ENCODE measurements at regions not wholly inside any gene's neighbourhood (a gene's known extent, or its start where the extent isn't known, plus 50 kb on each side); places are given as distances from the start of the nearest gene placed in this dataset.

GRCh38 chr1:72911656-72912055, 629.3 kb upstream of the NEGR1 start:
- TF ChIP-seq CTCF (IDR thresholded peaks at IDR 0.05; ENCODE audit: insufficient read depth, low read depth, low read length): no peak
- no peak overlapping the region for H3K4me3 ChIP-seq (ENCODE audit: low read depth, low read length)
- DNase-seq (ENCODE audit: low read depth): no peak

GRCh38 chr1:72896256-72896655, 613.9 kb upstream of the NEGR1 start:
- no peak for DNase-seq (ENCODE audit: low read depth)

GRCh38 chr1:72892461-72892860, 610.1 kb upstream of the NEGR1 start:
- DNase-seq (ENCODE audit: low read depth): no peak
- TF ChIP-seq CTCF (IDR thresholded peaks at IDR 0.05; ENCODE audit: insufficient read depth, low read depth, low read length): no peak
- no peak overlapping the region for H3K4me3 ChIP-seq (ENCODE audit: low read depth, low read length)

More at GRCh38 chr1:72896256-72896655, 613.9 kb upstream of the NEGR1 start:
- no peak for TF ChIP-seq CTCF (IDR thresholded peaks at IDR 0.05; ENCODE audit: insufficient read depth, low read depth, low read length)
- no peak overlapping the region for H3K4me3 ChIP-seq (ENCODE audit: low read depth, low read length)

GRCh38 chr1:72891976-72892375, 609.6 kb upstream of the NEGR1 start:
- H3K4me3 ChIP-seq (ENCODE audit: low read depth, low read length): no peak overlapping the region
- no peak for DNase-seq (ENCODE audit: low read depth)
- no peak for TF ChIP-seq CTCF (IDR thresholded peaks at IDR 0.05; ENCODE audit: insufficient read depth, low read depth, low read length)

- H3K4me3 ChIP-seq (ENCODE audit: low read depth, low read length): no peak overlapping the region
- no peak for DNase-seq (ENCODE audit: low read depth)
- TF ChIP-seq CTCF (IDR thresholded peaks at IDR 0.05; ENCODE audit: insufficient read depth, low read depth, low read length): no peak
Observed at GRCh38 chr1:72885841-72886240, 603.5 kb upstream of the NEGR1 start.

- H3K4me3 ChIP-seq (ENCODE audit: low read depth, low read length): no peak overlapping the region
- no peak for TF ChIP-seq CTCF (IDR thresholded peaks at IDR 0.05; ENCODE audit: insufficient read depth, low read depth, low read length)
- no peak for DNase-seq (ENCODE audit: low read depth)
Observed at GRCh38 chr1:72885017-72885416, 602.7 kb upstream of the NEGR1 start.

GRCh38 chr1:72869873-72870272, 587.5 kb upstream of the NEGR1 start:
- DNase-seq (ENCODE audit: low read depth): no peak
- no peak for TF ChIP-seq CTCF (IDR thresholded peaks at IDR 0.05; ENCODE audit: insufficient read depth, low read depth, low read length)
- H3K4me3 ChIP-seq (ENCODE audit: low read depth, low read length): no peak overlapping the region
